Heart right ventricle (tissue), 16 donors: ENCODE measurements at regions not wholly inside any gene's neighbourhood (a gene's known extent, or its start where the extent isn't known, plus 50 kb on each side); places are given as distances from the start of the nearest gene placed in this dataset.

ENCODE experiments used
- ATAC-seq, 8 donors: fragments of 200-7000 bp; cut with Tn5 transposase; one replicate each; pipeline ENCODE4 v1.9.1; 2020; ENCODE audit warnings: mild to moderate bottlenecking in 8 of 8, moderate library complexity in 8 of 8, moderate number of reproducible peaks in 1 of 8
- DNase-seq, 2 donors: peaks; one replicate each; pipeline ENCODE4 v3.0.0-alpha.2; 2020
- H3K27ac ChIP-seq, 10 donors: fragments of 200-600 bp; sonication (generic) in 2 of 10; one replicate each; pipeline versions ENCODE4 v1.5.0 to v1.8.0; 2020 to 2022; ENCODE audit warnings: mild to moderate bottlenecking in 3 of 10
- H3K27me3 ChIP-seq, 7 donors: fragments of 200-600 bp; one replicate each; pipeline ENCODE4 v1.8.0; 2021 to 2022; ENCODE audit warnings: mild to moderate bottlenecking in 2 of 7
- H3K36me3 ChIP-seq, 9 donors: fragments of 200-600 bp; sonication (generic) in 1 of 9; one replicate each; pipeline versions ENCODE4 v1.5.0 to v1.8.0; 2020 to 2022; ENCODE audit warnings: mild to moderate bottlenecking in 2 of 9
- H3K4me1 ChIP-seq, 9 donors: fragments of 200-600 bp; sonication (generic) in 1 of 9; one replicate each; pipeline versions ENCODE4 v1.5.0 to v1.8.0; 2020 to 2022; ENCODE audit warnings: mild to moderate bottlenecking in 4 of 9
- H3K4me3 ChIP-seq, 10 donors: fragments of 200-600 bp; sonication (generic) in 2 of 10; one replicate each; pipeline versions ENCODE4 v1.5.0 to v1.8.0; 2020 to 2022; ENCODE audit warnings: mild to moderate bottlenecking in 7 of 10, moderate library complexity in 2 of 10
- H3K9me3 ChIP-seq, 11 donors: fragments of 200-600 bp in 10 of 11; sonication (generic) in 2 of 11; one replicate each; pipeline versions ENCODE4 v1.5.0 to v1.8.0; 2013 to 2022; ENCODE audit warnings: mild to moderate bottlenecking in 2 of 11, control low read depth in 1 of 11, moderate library complexity in 1 of 11
- CTCF ChIP-seq, 9 donors: fragments of 200-600 bp; sonication (generic) in 2 of 9; IDR thresholded peaks; one replicate each; pipeline versions ENCODE4 v1.5.0 to v1.8.0; 2021 to 2022; ENCODE audit warnings: antibody characterized with exemption in 9 of 9, mild to moderate bottlenecking in 5 of 9, moderate library complexity in 1 of 9
- WGBS, 2 donors: extraction: QIAGEN DNeasy Blood & Tissue Kit; methylation state at CpG; one replicate each; pipeline ENCODE4 v1.1.7; 2013; ENCODE audit warnings: inconsistent platforms in 1 of 2; 5-methylcytosine and 5-hydroxymethylcytosine counted together
- intact Hi-C, 10 donors: fragments of 100-400 bp; cut with DNase I; formaldehyde crosslinking; loops; one replicate each; pipeline versions ENCODE4 v1.11.1 to v1.14.2; 2022
- donor health status: Arrhythmogenic right ventricular cardiomyopathy.
- donor health status: ischemic (EF 13 %, LVEDD 7.1; RV severe dilation, severe dysfunction).
- donor health status: healthy with polysubstance abuse.
- donor health status: DM: no; HTN: yes; CAD: no.
- donor health status: DM: no; HTN: no; CAD: no.
- donor health status: ischemic (EF 25% LVEDD 6.9; RV normal size, moderate dysfunction).
- donor health status: ischemic (EF 25% LVEDD 5.7; RV mildly dilated, moderate dysfunction).
- donor health status: healthy.
- donor health status: DM: yes; HTN: yes; CAD: no.
- donor health status: Ischemic cardiomyopathy.
- donor health status: ischemic (EF 35%, LVEDD 5.7; RV mildly dilated, moderate dysfunction).
- donor health status: nonischemic (EF 11% LVEDD 7.7; RV severe dilation, severe dysfunction).
- donor health status: DM: yes; HTN: yes; CAD: no.
- donor health status: PGD.
- donor health status: ischemic (EF 29% LVEDD 5.4; RV normal size, mild dysfunction).
- donor health status: nonischemic (EF 23%, LVEDD 6.1; RV moderate dilation, normal function).

- TF ChIP-seq CTCF (IDR thresholded peaks at IDR 0.05) = no peak
- Histone ChIP-seq H3K4me3 (no peak overlapping the region), H3K4me1 (no peaks in the 10 kb centered on the region), H3K36me3 (no peaks in the 10 kb centered on the region), H3K27ac (no peak overlapping the region), H3K27me3 (peaks cover 0 to 13% (median 0%) of the 10 kb centered on the region in 7 donors), H3K9me3 (no peaks in the 10 kb centered on the region)
- intact Hi-C loops = no loop called here
- DNase-seq (no peak), ATAC-seq (no peak)
- WGBS, 2 donors = 80 to 87% methylated on average over 11 of the region's 11 CpGs
Measured at GRCh38 chr13:109599901-109600657, 186.3 kb downstream of the IRS2 start.

- H3K4me1 ChIP-seq = no peaks in the 10 kb centered on the region
- no peak for TF ChIP-seq CTCF (IDR thresholded peaks at IDR 0.05)
- no peaks in the 10 kb centered on the region for H3K36me3 ChIP-seq
- intact Hi-C loops = no loop called here
- DNase-seq (no peak), ATAC-seq (no peak)
- WGBS, 2 donors = 57 to 75% methylated on average over 2 of the region's 2 CpGs
- no peak overlapping the region for H3K4me3 ChIP-seq
- H3K27me3 ChIP-seq = peaks cover 0 to 9% (median 0%) of the 10 kb centered on the region in 7 donors
- no peaks in the 10 kb centered on the region for H3K9me3 ChIP-seq
- no peak overlapping the region for H3K27ac ChIP-seq
Measured at GRCh38 chr13:109595471-109595870, 190.9 kb downstream of the IRS2 start.

GRCh38 chr13:109593230-109593629, 193.2 kb downstream of the IRS2 start:
- TF ChIP-seq CTCF (IDR thresholded peaks at IDR 0.05) = no peak
- Histone ChIP-seq H3K27ac (no peak overlapping the region), H3K36me3 (no peaks in the 10 kb centered on the region), H3K4me3 (no peak overlapping the region), H3K4me1 (no peaks in the 10 kb centered on the region), H3K9me3 (no peaks in the 10 kb centered on the region), H3K27me3 (peaks cover 0 to 20% (median 0%) of the 10 kb centered on the region in 7 donors)
- DNase-seq (no peak), ATAC-seq (no peak)
- 79 to 85% methylated on average over 3 of the region's 3 CpGs for WGBS, 2 donors
- intact Hi-C loops = no loop called here

GRCh38 chr13:109592770-109593169, 193.6 kb downstream of the IRS2 start:
- DNase-seq (no peak), ATAC-seq (no peak)
- Histone ChIP-seq H3K4me1 (no peaks in the 10 kb centered on the region), H3K27me3 (peaks cover 0 to 22% (median 0%) of the 10 kb centered on the region in 7 donors), H3K4me3 (no peak overlapping the region), H3K27ac (no peak overlapping the region), H3K36me3 (no peaks in the 10 kb centered on the region), H3K9me3 (no peaks in the 10 kb centered on the region)
- intact Hi-C loops = no loop called here
- no peak for TF ChIP-seq CTCF (IDR thresholded peaks at IDR 0.05)
- 74 to 80% methylated on average over 4 of the region's 4 CpGs for WGBS, 2 donors
